Panc1 (cell line): ENCODE measurements at regions not wholly inside any gene's neighbourhood (a gene's known extent, or its start where the extent isn't known, plus 50 kb on each side); places are given as distances from the start of the nearest gene placed in this dataset.

Source experiments
- ATAC-seq: fragments of 200-7000 bp; cut with Tn5 transposase; 2 replicates; pipeline ENCODE4 v1.9.1; 2020; ENCODE audit warnings: mild to moderate bottlenecking, moderate library complexity
- BruUV-seq: library from RNA; stranded (reverse); fragments of 400-500 nt; replicated peaks from 2 replicates; lab custom pipeline; 2021; lab: Mats Ljungman, UMichigan
- CTCF ChIA-PET: fragments of 300-600 bp; sonication (Branson Sonifier 250); formaldehyde crosslinking; loops from one replicate; lab custom pipeline; 2022; ENCODE audit warnings: antibody characterized with exemption; lab: Charles Lee
- POLR2A ChIA-PET: fragments of 300-600 bp; sonication (Branson Sonifier 250); formaldehyde crosslinking; loops from one replicate; lab custom pipeline; 2022; ENCODE audit warnings: antibody characterized with exemption; lab: Charles Lee
- DNase-seq: peaks from one replicate; pipeline ENCODE4 v3.0.0-alpha.2; 2010; ENCODE audit warnings: low read depth, low spot score
- H3K27ac ChIP-seq: 2 replicates; pipeline ENCODE4 v1.5.1; 2011; ENCODE audit warnings: mild to moderate bottlenecking, low read length, inconsistent platforms
- H3K27me3 ChIP-seq: fragments of 200-500 bp; sonication (Bioruptor generic); 2 replicates; pipeline ENCODE4 v1.6.0; 2014; ENCODE audit warnings: low read length, inconsistent platforms; ENCODE audit not compliant: control insufficient read depth, insufficient read depth
- H3K36me3 ChIP-seq: fragments of 200-500 bp; sonication (Bioruptor generic); 2 replicates; pipeline ENCODE4 v1.5.1; 2014; ENCODE audit warnings: inconsistent platforms, mild to moderate bottlenecking, low read length, moderate library complexity; ENCODE audit not compliant: control insufficient read depth, insufficient read depth
- H3K4me1 ChIP-seq: 2 replicates; pipeline ENCODE4 v1.5.1; 2011; ENCODE audit warnings: inconsistent platforms, mild to moderate bottlenecking, low read length, moderate library complexity; ENCODE audit not compliant: control insufficient read depth, insufficient read depth
- H3K4me3 ChIP-seq, 2 experiments: 2 replicates each; pipeline ENCODE4 v1.5.1; 2011 to 2012; ENCODE audit warnings: low read depth in 2 of 2, low read length in 2 of 2, mild to moderate bottlenecking in 2 of 2, inconsistent platforms in 1 of 2, moderate library complexity in 1 of 2
- H3K9me3 ChIP-seq: fragments of 200-500 bp; sonication (Bioruptor generic); 2 replicates; pipeline ENCODE4 v1.5.1; 2014; ENCODE audit warnings: low read depth, mild to moderate bottlenecking, inconsistent platforms, low read length, moderate library complexity; ENCODE audit not compliant: control insufficient read depth, insufficient read depth
- CTCF ChIP-seq: fragments of 450-650 bp; IDR thresholded peaks from 2 replicates; pipeline ENCODE4 v1.5.1; 2017; ENCODE audit warnings: mild to moderate bottlenecking
- POLR2AphosphoS5 ChIP-seq: IDR thresholded peaks from 2 replicates; pipeline ENCODE4 v1.6.1; 2012; ENCODE audit warnings: mild to moderate bottlenecking, low read depth, low read length, moderate library complexity
- SIN3A ChIP-seq: IDR thresholded peaks from 2 replicates; pipeline ENCODE4 v1.6.1; 2012; ENCODE audit warnings: low read depth, mild to moderate bottlenecking, low read length, moderate library complexity, borderline replicate concordance; ENCODE audit not compliant: insufficient read depth
- TCF7L2 ChIP-seq: IDR thresholded peaks from 2 replicates; pipeline ENCODE4 v1.6.1; 2011; ENCODE audit warnings: mild to moderate bottlenecking, low read depth, low read length, inconsistent platforms
- in situ Hi-C: cut with HindIII; loops from 2 replicates; pipeline ENCODE4 v1.10.0; 2016; ENCODE audit warnings: low sequenced_read_pairs, low pct_unique_long_range_greater_than_20kb
- intact Hi-C: fragments of 100-400 bp; cut with micrococcal nuclease; formaldehyde crosslinking; loops from one replicate; pipeline ENCODE4 v1.10.0; 2022; ENCODE audit not compliant: unreplicated experiment
- TF ChIP-seq, protein P1 (sequence below), 2 experiments: IDR thresholded peaks; 2 replicates each; pipeline ENCODE4 v1.6.1; 2011 to 2012; ENCODE audit warnings: low read depth in 2 of 2, control low read depth in 1 of 2, low read length in 1 of 2, mild to moderate bottlenecking in 1 of 2, moderate library complexity in 1 of 2; ENCODE audit not compliant: insufficient read depth in 1 of 2

GRCh38 chr1:57674801-57675200 lies 250.9 kb upstream of the DAB1 start:
- DNase-seq (no peak), ATAC-seq (no peak)
- Histone ChIP-seq H3K36me3 (no peaks in the 10 kb centered on the region), H3K4me3 (no peak overlapping the region), H3K27me3 (no peaks in the 10 kb centered on the region), H3K9me3 (no peaks in the 10 kb centered on the region), H3K4me1 (no peaks in the 10 kb centered on the region), H3K27ac (no peak overlapping the region)
- ChIA-PET POLR2A (no interaction called here), CTCF (no interaction called here)
- TF ChIP-seq, protein P1, sequence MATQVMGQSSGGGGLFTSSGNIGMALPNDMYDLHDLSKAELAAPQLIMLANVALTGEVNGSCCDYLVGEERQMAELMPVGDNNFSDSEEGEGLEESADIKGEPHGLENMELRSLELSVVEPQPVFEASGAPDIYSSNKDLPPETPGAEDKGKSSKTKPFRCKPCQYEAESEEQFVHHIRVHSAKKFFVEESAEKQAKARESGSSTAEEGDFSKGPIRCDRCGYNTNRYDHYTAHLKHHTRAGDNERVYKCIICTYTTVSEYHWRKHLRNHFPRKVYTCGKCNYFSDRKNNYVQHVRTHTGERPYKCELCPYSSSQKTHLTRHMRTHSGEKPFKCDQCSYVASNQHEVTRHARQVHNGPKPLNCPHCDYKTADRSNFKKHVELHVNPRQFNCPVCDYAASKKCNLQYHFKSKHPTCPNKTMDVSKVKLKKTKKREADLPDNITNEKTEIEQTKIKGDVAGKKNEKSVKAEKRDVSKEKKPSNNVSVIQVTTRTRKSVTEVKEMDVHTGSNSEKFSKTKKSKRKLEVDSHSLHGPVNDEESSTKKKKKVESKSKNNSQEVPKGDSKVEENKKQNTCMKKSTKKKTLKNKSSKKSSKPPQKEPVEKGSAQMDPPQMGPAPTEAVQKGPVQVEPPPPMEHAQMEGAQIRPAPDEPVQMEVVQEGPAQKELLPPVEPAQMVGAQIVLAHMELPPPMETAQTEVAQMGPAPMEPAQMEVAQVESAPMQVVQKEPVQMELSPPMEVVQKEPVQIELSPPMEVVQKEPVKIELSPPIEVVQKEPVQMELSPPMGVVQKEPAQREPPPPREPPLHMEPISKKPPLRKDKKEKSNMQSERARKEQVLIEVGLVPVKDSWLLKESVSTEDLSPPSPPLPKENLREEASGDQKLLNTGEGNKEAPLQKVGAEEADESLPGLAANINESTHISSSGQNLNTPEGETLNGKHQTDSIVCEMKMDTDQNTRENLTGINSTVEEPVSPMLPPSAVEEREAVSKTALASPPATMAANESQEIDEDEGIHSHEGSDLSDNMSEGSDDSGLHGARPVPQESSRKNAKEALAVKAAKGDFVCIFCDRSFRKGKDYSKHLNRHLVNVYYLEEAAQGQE (IDR thresholded peaks at IDR 0.05; ENCODE audit: insufficient read depth in 1 of 2, low read depth in 2 of 2, low read length in 1 of 2) = no peak
- TF ChIP-seq CTCF = no peak
- no peak for TF ChIP-seq POLR2AphosphoS5
- intact Hi-C loops (no loop called here), in situ Hi-C loops (no loop called here)
- no TSS peak for BruUV-seq

DNA sequence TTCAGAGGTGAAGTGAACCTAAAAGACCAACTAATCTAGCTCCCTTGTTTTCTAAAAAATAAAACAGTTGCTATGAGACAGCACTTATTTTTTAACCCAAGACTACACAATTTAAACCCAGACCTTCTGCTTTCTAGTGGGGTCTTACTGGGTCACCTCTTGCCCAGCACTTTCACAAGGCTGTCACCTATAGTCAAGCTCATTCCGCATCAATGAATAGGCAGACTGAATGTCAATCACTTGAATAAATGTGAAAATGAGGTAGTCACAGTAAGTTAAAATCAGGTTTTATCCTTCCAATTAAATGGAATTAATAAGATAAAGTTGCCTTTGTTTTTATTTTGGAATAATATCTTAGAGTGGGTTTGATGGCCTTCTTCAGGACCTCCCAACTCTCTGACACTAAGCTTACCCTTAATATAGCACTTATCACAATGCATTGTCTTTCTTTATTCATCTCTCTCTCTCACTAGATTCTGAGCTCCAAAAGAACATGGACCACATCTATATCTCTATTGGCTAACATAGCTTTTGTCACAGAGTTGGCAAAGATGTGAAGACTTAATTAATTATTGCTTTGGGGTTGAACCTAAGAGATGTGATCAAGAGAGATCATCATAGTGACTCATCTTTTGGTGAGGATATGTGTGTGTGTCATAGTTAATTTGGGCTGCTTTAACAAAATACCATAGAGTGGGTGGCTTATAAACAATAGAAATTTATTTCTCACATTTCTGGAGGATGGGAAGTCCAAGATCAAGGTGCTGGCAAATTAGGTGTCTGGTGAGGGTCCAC lies 248.7 kb upstream of the DAB1 start:
- Histone ChIP-seq H3K36me3 (no peaks in the 10 kb centered on the region), H3K4me1 (no peaks in the 10 kb centered on the region), H3K9me3 (no peaks in the 10 kb centered on the region), H3K27me3 (no peaks in the 10 kb centered on the region), H3K4me3 (no peak overlapping the region), H3K27ac (no peak overlapping the region)
- no TSS peak for BruUV-seq
- TF ChIP-seq, protein P1 (IDR thresholded peaks at IDR 0.05; ENCODE audit: insufficient read depth in 1 of 2, low read depth in 2 of 2, low read length in 1 of 2) = no peak
- no peak for TF ChIP-seq SIN3A
- no peak for TF ChIP-seq TCF7L2
- TF ChIP-seq CTCF = no peak
- no peak for TF ChIP-seq POLR2AphosphoS5
- ChIA-PET POLR2A (no interaction called here), CTCF (no interaction called here)
- intact Hi-C loops (no loop called here), in situ Hi-C loops (no loop called here)
- DNase-seq (no peak), ATAC-seq (no peak)
